HEK293T (cell line): ENCODE measurements at regions not wholly inside any gene's neighbourhood (a gene's known extent, or its start where the extent isn't known, plus 50 kb on each side); places are given as distances from the start of the nearest gene placed in this dataset.

Experiments
- ARNT ChIP-seq: fragments of 450-650 bp; IDR thresholded peaks from 2 replicates; pipeline ENCODE4 v1.6.1; 2017; ENCODE audit warnings: mild to moderate bottlenecking
- BHLHE40 ChIP-seq: fragments of 450-650 bp; IDR thresholded peaks from 2 replicates; pipeline ENCODE4 v1.6.1; 2016; ENCODE audit warnings: mild to moderate bottlenecking, moderate library complexity, borderline replicate concordance
- CTBP1 ChIP-seq: fragments of 450-650 bp; IDR thresholded peaks from 2 replicates; pipeline ENCODE4 v1.6.1; 2016; ENCODE audit warnings: borderline replicate concordance
- ELF4 ChIP-seq: fragments of 450-650 bp; IDR thresholded peaks from 2 replicates; pipeline ENCODE4 v1.6.1; 2017; ENCODE audit warnings: antibody characterized with exemption
- FOXA1 ChIP-seq: fragments of 450-650 bp; IDR thresholded peaks from 2 replicates; pipeline ENCODE4 v1.6.1; 2016; ENCODE audit warnings: mild to moderate bottlenecking
- FOXK2 ChIP-seq: fragments of 450-650 bp; IDR thresholded peaks from 2 replicates; pipeline ENCODE4 v1.6.1; 2016; ENCODE audit warnings: mild to moderate bottlenecking
- FOXM1 ChIP-seq: fragments of 450-650 bp; IDR thresholded peaks from 2 replicates; pipeline ENCODE4 v1.6.1; 2017; ENCODE audit warnings: mild to moderate bottlenecking, borderline replicate concordance
- HDGF ChIP-seq: fragments of 450-650 bp; IDR thresholded peaks from 2 replicates; pipeline ENCODE4 v1.6.1; 2017; ENCODE audit warnings: antibody characterized with exemption, borderline replicate concordance
- NFRKB ChIP-seq: fragments of 450-650 bp; IDR thresholded peaks from 2 replicates; pipeline ENCODE4 v1.6.1; 2016; ENCODE audit warnings: mild to moderate bottlenecking, moderate library complexity
- PKNOX1 ChIP-seq: fragments of 450-650 bp; IDR thresholded peaks from 2 replicates; pipeline ENCODE4 v1.6.1; 2016
- SP1 ChIP-seq: fragments of 450-650 bp; IDR thresholded peaks from 2 replicates; pipeline ENCODE4 v1.6.1; 2017
- TARDBP ChIP-seq: fragments of 450-650 bp; IDR thresholded peaks from 2 replicates; pipeline ENCODE4 v1.6.1; 2016

- no peak for TF ChIP-seq FOXM1
- no peak for TF ChIP-seq HDGF
- TF ChIP-seq FOXK2 = no peak
- no peak for TF ChIP-seq FOXA1
- TF ChIP-seq PKNOX1 = no peak
- no peak for TF ChIP-seq SP1
- TF ChIP-seq ELF4 = no peak
- no peak for TF ChIP-seq BHLHE40
- no peak for TF ChIP-seq TARDBP
- no peak for TF ChIP-seq ARNT
- no peak for TF ChIP-seq NFRKB
- no peak for TF ChIP-seq CTBP1
These were observed 315.2 kb downstream of the FOXL1 start for GRCh38 chr16:86893506-86893905.
